Peyer's patch (tissue), 4 donors: ENCODE measurements at regions not wholly inside any gene's neighbourhood (a gene's known extent, or its start where the extent isn't known, plus 50 kb on each side); places are given as distances from the start of the nearest gene placed in this dataset.

Source experiments
- CTCF ChIP-seq, 6 experiments: fragments of 450-650 bp in 4 of 6; fragments of 200-600 bp in 2 of 6; sonication (generic) in 1 of 6; IDR thresholded peaks; one replicate each; pipeline ENCODE4 v1.5.1; 2017 to 2019; ENCODE audit warnings: antibody characterized with exemption in 6 of 6, mild to moderate bottlenecking in 3 of 6, moderate library complexity in 1 of 6
- POLR2A ChIP-seq, 2 donors: fragments of 450-650 bp; IDR thresholded peaks; one replicate each; pipeline ENCODE4 v1.5.1; 2017; ENCODE audit warnings: antibody characterized with exemption in 2 of 2, mild to moderate bottlenecking in 2 of 2, moderate library complexity in 2 of 2

GRCh38 chr4:186010821-186011220 lies 58.1 kb upstream of the TLR3 start:
- TF ChIP-seq CTCF (IDR thresholded peaks at IDR 0.05) (no peak), POLR2A (IDR thresholded peaks at IDR 0.05) (no peak)
